Activated T-helper 9 cell treated with anti-CD3 and anti-CD28 coated beads, Interleukin-2, amount 50 U/mL, for 16 hours (primary cell): ENCODE measurements at regions not wholly inside any gene's neighbourhood (a gene's known extent, or its start where the extent isn't known, plus 50 kb on each side); places are given as distances from the start of the nearest gene placed in this dataset.
"Not testable (repeated sequence)": the region's sequence is repeated elsewhere in the genome, so short reads cannot be mapped to it uniquely, and the experiment has no call there.

Experiments
- DNase-seq: peaks from one replicate; pipeline ENCODE4 v3.0.0-alpha.2; 2020; ENCODE audit warnings: low read depth

- DNase-seq = no peak
These were observed 217.8 kb downstream of the SHOX start for GRCh38 chrX:848386-848785.

GRCh38 chrX:843306-843705, 212.7 kb downstream of the SHOX start:
- no peak for DNase-seq

GRCh38 chrX:840556-840955, 210.0 kb downstream of the SHOX start:
- no peak for DNase-seq

- not testable (repeated sequence) for DNase-seq
These were observed 208.1 kb downstream of the SHOX start for GRCh38 chrX:838666-839065.

- DNase-seq = not testable (repeated sequence)
These were observed 205.3 kb downstream of the SHOX start for GRCh38 chrX:835857-836256.

- DNase-seq = no peak
These were observed 199.9 kb downstream of the SHOX start for GRCh38 chrX:830532-830931.

GRCh38 chrX:829145-829544, 198.6 kb downstream of the SHOX start:
- no peak for DNase-seq

- DNase-seq = no peak
These were observed 197.9 kb downstream of the SHOX start for GRCh38 chrX:828411-828959.

- DNase-seq = no peak
These were observed 195.9 kb downstream of the SHOX start for GRCh38 chrX:826448-826847.

GRCh38 chrX:825991-826390, 195.4 kb downstream of the SHOX start:
- DNase-seq = no peak

GRCh38 chrX:823073-823472, 192.5 kb downstream of the SHOX start:
- not testable (repeated sequence) for DNase-seq

- no peak for DNase-seq
These were observed 190.9 kb downstream of the SHOX start for GRCh38 chrX:821327-822107.

- no peak for DNase-seq
These were observed 189.1 kb downstream of the SHOX start for GRCh38 chrX:819684-820083.

GRCh38 chrX:817759-818300, 187.2 kb downstream of the SHOX start:
- no peak for DNase-seq

- not testable (repeated sequence) for DNase-seq
These were observed 186.6 kb downstream of the SHOX start for GRCh38 chrX:817147-817546.

- no peak for DNase-seq
These were observed 185.8 kb downstream of the SHOX start for GRCh38 chrX:816411-816810.

GRCh38 chrX:810186-810585, 179.6 kb downstream of the SHOX start:
- no peak for DNase-seq

GRCh38 chrX:809081-809480, 178.5 kb downstream of the SHOX start:
- no peak for DNase-seq

- DNase-seq = no peak
These were observed 176.0 kb downstream of the SHOX start for GRCh38 chrX:806586-806985.

GRCh38 chrX:805988-806387, 175.4 kb downstream of the SHOX start:
- no peak for DNase-seq

GRCh38 chrX:805103-805670, 174.6 kb downstream of the SHOX start:
- no peak for DNase-seq

GRCh38 chrX:802846-803245, 172.3 kb downstream of the SHOX start:
- DNase-seq = no peak

GRCh38 chrX:799808-800207, 169.2 kb downstream of the SHOX start:
- DNase-seq = no peak
